HUES64 (cell line): ENCODE measurements at regions not wholly inside any gene's neighbourhood (a gene's known extent, or its start where the extent isn't known, plus 50 kb on each side); places are given as distances from the start of the nearest gene placed in this dataset.
"Not testable (repeated sequence)": the region's sequence is repeated elsewhere in the genome, so short reads cannot be mapped to it uniquely, and the experiment has no call there.

Source experiments
- H3K27ac ChIP-seq: 2 replicates; pipeline ENCODE4 v1.7.0; 2013; ENCODE audit warnings: low read depth, low read length, inconsistent platforms
- H3K27me3 ChIP-seq: 2 replicates; pipeline ENCODE4 v1.6.1; 2013; ENCODE audit warnings: mild to moderate bottlenecking, low read length; ENCODE audit not compliant: insufficient read depth
- H3K36me3 ChIP-seq: 2 replicates; pipeline ENCODE4 v1.6.1; 2013; ENCODE audit warnings: mild to moderate bottlenecking, low read length; ENCODE audit not compliant: insufficient read depth
- H3K4me1 ChIP-seq: 2 replicates; pipeline ENCODE4 v1.6.1; 2013; ENCODE audit warnings: mild to moderate bottlenecking, low read length, moderate library complexity; ENCODE audit not compliant: insufficient read depth
- H3K4me3 ChIP-seq: 2 replicates; pipeline ENCODE4 v1.5.1; 2013; ENCODE audit warnings: mild to moderate bottlenecking, low read length, moderate library complexity
- H3K9ac ChIP-seq: 2 replicates; pipeline ENCODE4 v1.6.1; 2013; ENCODE audit warnings: mild to moderate bottlenecking, low read depth, low read length
- H3K9me3 ChIP-seq: 2 replicates; pipeline ENCODE4 v1.6.1; 2013; ENCODE audit warnings: low read depth, low read length; ENCODE audit not compliant: insufficient read depth
- WGBS: fragments of 150-250, 120-280 bp; methylation state at CpG from one replicate; pipeline ENCODE4 v1.1.7; 2013; ENCODE audit warnings: missing lambda C conversion rate; 5-methylcytosine and 5-hydroxymethylcytosine counted together

GRCh38 chr1:118395430-118395991 lies 210.5 kb upstream of the SPAG17 start:
- WGBS, result 79% methylated on average over 7 of the region's 7 CpGs
- H3K4me1 ChIP-seq, result no peaks in the 10 kb centered on the region

GRCh38 chr1:118390955-118391354 lies 205.9 kb upstream of the SPAG17 start:
- Histone ChIP-seq H3K4me3 (no peak overlapping the region), H3K36me3 (no peaks in the 10 kb centered on the region), H3K27me3 (no peaks in the 10 kb centered on the region), H3K4me1 (peaks cover 3% of the 10 kb centered on the region; the same call in 1 of the 2 replicates), H3K27ac (no peak overlapping the region), H3K9me3 (no peaks in the 10 kb centered on the region), H3K9ac (no peak overlapping the region)
- WGBS, result 100% methylated on average over 1 of the region's 1 CpG

More at GRCh38 chr1:118395430-118395991, 210.5 kb upstream of the SPAG17 start:
- no peak overlapping the region for H3K9ac ChIP-seq
- H3K9me3 ChIP-seq, result no peaks in the 10 kb centered on the region
- H3K36me3 ChIP-seq, result no peaks in the 10 kb centered on the region
- no peak overlapping the region for H3K27ac ChIP-seq
- no peaks in the 10 kb centered on the region for H3K27me3 ChIP-seq
- no peak overlapping the region for H3K4me3 ChIP-seq

GRCh38 chr1:118388301-118388959 lies 203.4 kb upstream of the SPAG17 start:
- no peaks in the 10 kb centered on the region for H3K27me3 ChIP-seq
- H3K4me1 ChIP-seq, result peaks cover 3% of the 10 kb centered on the region; the same call in 1 of the 2 replicates
- no peaks in the 10 kb centered on the region for H3K36me3 ChIP-seq
- no peak overlapping the region for H3K27ac ChIP-seq
- H3K9ac ChIP-seq, result no peak overlapping the region
- 98% methylated on average over 4 of the region's 4 CpGs for WGBS
- no peak overlapping the region for H3K4me3 ChIP-seq
- no peaks in the 10 kb centered on the region for H3K9me3 ChIP-seq

- Histone ChIP-seq H3K36me3 (no peaks in the 10 kb centered on the region), H3K4me3 (no peak overlapping the region)
- WGBS, result 67% methylated on average over 1 of the region's 1 CpG
These were observed 196.3 kb upstream of the SPAG17 start for GRCh38 chr1:118381197-118381869.

GRCh38 chr1:118377183-118377582 lies 192.2 kb upstream of the SPAG17 start:
- not testable (repeated sequence) for H3K27me3 ChIP-seq, H3K9me3 ChIP-seq
- 96% methylated on average over 2 of the region's 2 CpGs for WGBS

More at GRCh38 chr1:118381197-118381869, 196.3 kb upstream of the SPAG17 start:
- H3K9me3 ChIP-seq, result no peaks in the 10 kb centered on the region
- H3K27me3 ChIP-seq, result no peaks in the 10 kb centered on the region
- H3K27ac ChIP-seq, result no peak overlapping the region
- no peak overlapping the region for H3K9ac ChIP-seq
- H3K4me1 ChIP-seq, result peaks cover 3% of the 10 kb centered on the region; the same call in 1 of the 2 replicates

GRCh38 chr1:118371612-118372011 lies 186.6 kb upstream of the SPAG17 start:
- Histone ChIP-seq H3K27me3 (no peaks in the 10 kb centered on the region), H3K9me3 (peaks cover 21% of the 10 kb centered on the region), H3K4me3 (no peak overlapping the region), H3K4me1 (no peaks in the 10 kb centered on the region), H3K9ac (no peak overlapping the region), H3K36me3 (no peaks in the 10 kb centered on the region), H3K27ac (no peak overlapping the region)

More at GRCh38 chr1:118377183-118377582, 192.2 kb upstream of the SPAG17 start:
- not testable (repeated sequence) for H3K4me1 ChIP-seq, H3K27ac ChIP-seq, H3K4me3 ChIP-seq, H3K36me3 ChIP-seq, H3K9ac ChIP-seq

GRCh38 chr1:118370861-118371260 lies 185.8 kb upstream of the SPAG17 start:
- Histone ChIP-seq H3K4me1 (no peaks in the 10 kb centered on the region), H3K36me3 (no peaks in the 10 kb centered on the region), H3K4me3 (no peak overlapping the region), H3K9ac (no peak overlapping the region), H3K9me3 (peaks cover 21% of the 10 kb centered on the region), H3K27me3 (no peaks in the 10 kb centered on the region), H3K27ac (no peak overlapping the region)

- 0% methylated on average over 1 of the region's 1 CpG for WGBS
- no peak overlapping the region for H3K27ac ChIP-seq
These were observed 181.3 kb upstream of the SPAG17 start for GRCh38 chr1:118366286-118366685.

GRCh38 chr1:118364882-118365281 lies 179.9 kb upstream of the SPAG17 start:
- H3K4me1 ChIP-seq, result no peaks in the 10 kb centered on the region
- no peaks in the 10 kb centered on the region for H3K36me3 ChIP-seq
- no peaks in the 10 kb centered on the region for H3K27me3 ChIP-seq
- no CpG with 5 or more reads among the region's 1 CpG for WGBS
- H3K9me3 ChIP-seq, result peaks cover 20% of the 10 kb centered on the region
- no peak overlapping the region for H3K27ac ChIP-seq
- H3K9ac ChIP-seq, result no peak overlapping the region
- H3K4me3 ChIP-seq, result no peak overlapping the region

More at GRCh38 chr1:118366286-118366685, 181.3 kb upstream of the SPAG17 start:
- Histone ChIP-seq H3K4me3 (no peak overlapping the region), H3K27me3 (no peaks in the 10 kb centered on the region), H3K36me3 (no peaks in the 10 kb centered on the region), H3K4me1 (no peaks in the 10 kb centered on the region), H3K9me3 (peaks cover 32% of the 10 kb centered on the region), H3K9ac (no peak overlapping the region)

- H3K9ac ChIP-seq, result no peak overlapping the region
- no peaks in the 10 kb centered on the region for H3K4me1 ChIP-seq
- no peak overlapping the region for H3K4me3 ChIP-seq
- H3K36me3 ChIP-seq, result no peaks in the 10 kb centered on the region
- WGBS, result 86% methylated on average over 1 of the region's 1 CpG
- H3K27me3 ChIP-seq, result no peaks in the 10 kb centered on the region
- peaks cover 20% of the 10 kb centered on the region for H3K9me3 ChIP-seq
- no peak overlapping the region for H3K27ac ChIP-seq
These were observed 178.4 kb upstream of the SPAG17 start for GRCh38 chr1:118363396-118363795.

GRCh38 chr1:118360817-118361216 lies 175.8 kb upstream of the SPAG17 start:
- 100% methylated on average over 2 of the region's 2 CpGs for WGBS
- Histone ChIP-seq H3K9ac (no peak overlapping the region), H3K36me3 (no peaks in the 10 kb centered on the region), H3K4me3 (no peak overlapping the region), H3K9me3 (peaks cover 22% of the 10 kb centered on the region), H3K4me1 (no peaks in the 10 kb centered on the region), H3K27ac (no peak overlapping the region), H3K27me3 (no peaks in the 10 kb centered on the region)
